OCI-LY3 (cell line): ENCODE measurements at regions not wholly inside any gene's neighbourhood (a gene's known extent, or its start where the extent isn't known, plus 50 kb on each side); places are given as distances from the start of the nearest gene placed in this dataset.

Source experiments
- H2AFZ ChIP-seq: fragments of 200-600, 300-600 bp; shearing (Covaris generic); 2 replicates; pipeline ENCODE4 v1.6.0; 2014; ENCODE audit warnings: antibody characterized with exemption, low read depth, low read length
- H3K27ac ChIP-seq: fragments of 200-600, 300-600 bp; sonication (generic); 2 replicates; pipeline ENCODE4 v1.5.1; 2014; ENCODE audit warnings: mild to moderate bottlenecking, low read length, moderate library complexity, mixed read lengths
- H3K27me3 ChIP-seq: fragments of 200-600, 300-600 bp; sonication (generic); 2 replicates; pipeline ENCODE4 v1.6.1; 2014; ENCODE audit warnings: low read depth, low read length, mixed read lengths
- H3K36me3 ChIP-seq: fragments of 200-600, 300-600 bp; sonication (generic); replicated peaks from 2 replicates; pipeline ENCODE3; 2014; ENCODE audit warnings: low read depth, low read length, mixed read lengths
- H3K4me1 ChIP-seq: fragments of 300-600, 200-600 bp; sonication (generic); 2 replicates; pipeline ENCODE4 v1.6.1; 2014; ENCODE audit warnings: low read length, mixed read lengths
- H3K4me2 ChIP-seq: fragments of 200-600, 300-600 bp; sonication (generic); 2 replicates; pipeline ENCODE4 v1.6.1; 2014; ENCODE audit warnings: low read length, mixed read lengths
- H3K4me3 ChIP-seq: fragments of 300-600, 200-600 bp; sonication (generic); 2 replicates; pipeline ENCODE4 v1.5.1; 2014; ENCODE audit warnings: antibody characterized with exemption, mild to moderate bottlenecking, low read length, moderate library complexity
- H3K79me2 ChIP-seq: fragments of 300-600, 200-600 bp; shearing (Covaris generic); 2 replicates; pipeline ENCODE4 v1.6.1; 2014; ENCODE audit warnings: mild to moderate bottlenecking, low read length, mixed read lengths
- H3K9ac ChIP-seq: fragments of 300-600, 200-600 bp; shearing (Covaris generic); 2 replicates; pipeline ENCODE4 v1.6.0; 2014; ENCODE audit warnings: mild to moderate bottlenecking, low read length, moderate library complexity
- H3K9me3 ChIP-seq: fragments of 200-600, 300-600 bp; shearing (Covaris generic); 2 replicates; pipeline ENCODE4 v1.6.1; 2014; ENCODE audit warnings: low read length, mixed read lengths; ENCODE audit not compliant: insufficient read depth
- H4K20me1 ChIP-seq: fragments of 200-600, 300-600 bp; sonication (generic); 2 replicates; pipeline ENCODE4 v1.6.1; 2016; ENCODE audit warnings: low read length, mixed read lengths; ENCODE audit not compliant: insufficient read depth
- EZH2phosphoT487 ChIP-seq: fragments of 200-600 bp; shearing (Covaris generic); IDR thresholded peaks from 2 replicates; pipeline ENCODE4 v1.6.1; 2018; ENCODE audit warnings: antibody characterized with exemption, mixed run types, low read depth
- TF ChIP-seq, protein P1 (sequence below): fragments of 200-600, 300-600 bp; sonication (generic); IDR thresholded peaks from 2 replicates; pipeline ENCODE4 v1.5.1; 2014; ENCODE audit warnings: antibody characterized with exemption, low read length, low read depth

DNA sequence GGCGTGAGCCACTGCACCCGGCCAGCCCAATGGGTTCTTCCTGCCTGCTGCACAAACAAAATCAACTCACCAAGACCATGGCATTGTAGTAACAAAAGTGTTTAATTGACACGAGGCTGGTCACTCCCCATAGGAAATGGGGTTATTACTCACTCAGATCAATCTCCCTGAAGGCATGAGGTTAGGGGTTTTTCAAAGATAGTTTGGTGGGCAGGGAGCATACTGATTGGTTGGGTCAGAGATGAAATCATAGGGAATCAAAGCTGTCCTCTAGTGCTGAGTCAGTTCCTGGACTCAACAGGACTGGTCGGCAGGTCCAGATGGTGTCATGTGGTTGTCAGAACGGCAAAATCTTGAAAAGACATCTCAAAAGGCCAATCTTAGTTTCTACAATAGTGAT lies 122.1 kb downstream of the TMEM17 start:
- Histone ChIP-seq H3K79me2 (no peaks in the 10 kb centered on the region), H3K4me2 (no peak overlapping the region), H3K27me3 (no peaks in the 10 kb centered on the region), H2AFZ (no peak overlapping the region), H3K4me3 (no peak overlapping the region), H3K27ac (no peak overlapping the region), H4K20me1 (no peaks in the 10 kb centered on the region), H3K4me1 (no peaks in the 10 kb centered on the region), H3K9ac (no peak overlapping the region), H3K9me3 (no peaks in the 10 kb centered on the region), H3K36me3 (no peaks in the 10 kb centered on the region)
- TF ChIP-seq, protein P1, sequence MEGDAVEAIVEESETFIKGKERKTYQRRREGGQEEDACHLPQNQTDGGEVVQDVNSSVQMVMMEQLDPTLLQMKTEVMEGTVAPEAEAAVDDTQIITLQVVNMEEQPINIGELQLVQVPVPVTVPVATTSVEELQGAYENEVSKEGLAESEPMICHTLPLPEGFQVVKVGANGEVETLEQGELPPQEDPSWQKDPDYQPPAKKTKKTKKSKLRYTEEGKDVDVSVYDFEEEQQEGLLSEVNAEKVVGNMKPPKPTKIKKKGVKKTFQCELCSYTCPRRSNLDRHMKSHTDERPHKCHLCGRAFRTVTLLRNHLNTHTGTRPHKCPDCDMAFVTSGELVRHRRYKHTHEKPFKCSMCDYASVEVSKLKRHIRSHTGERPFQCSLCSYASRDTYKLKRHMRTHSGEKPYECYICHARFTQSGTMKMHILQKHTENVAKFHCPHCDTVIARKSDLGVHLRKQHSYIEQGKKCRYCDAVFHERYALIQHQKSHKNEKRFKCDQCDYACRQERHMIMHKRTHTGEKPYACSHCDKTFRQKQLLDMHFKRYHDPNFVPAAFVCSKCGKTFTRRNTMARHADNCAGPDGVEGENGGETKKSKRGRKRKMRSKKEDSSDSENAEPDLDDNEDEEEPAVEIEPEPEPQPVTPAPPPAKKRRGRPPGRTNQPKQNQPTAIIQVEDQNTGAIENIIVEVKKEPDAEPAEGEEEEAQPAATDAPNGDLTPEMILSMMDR: no peak
- no peak for TF ChIP-seq EZH2phosphoT487

- Histone ChIP-seq H2AFZ (no peak overlapping the region), H3K36me3 (no peaks in the 10 kb centered on the region), H3K4me2 (no peak overlapping the region), H3K79me2 (no peaks in the 10 kb centered on the region), H3K9me3 (no peaks in the 10 kb centered on the region), H3K9ac (no peak overlapping the region), H3K27ac (no peak overlapping the region), H3K4me3 (no peak overlapping the region), H3K4me1 (no peaks in the 10 kb centered on the region), H4K20me1 (no peaks in the 10 kb centered on the region), H3K27me3 (no peaks in the 10 kb centered on the region)
- TF ChIP-seq, protein P1: no peak
- TF ChIP-seq EZH2phosphoT487: no peak
Measured at GRCh38 chr2:62382757-62383156, 123.2 kb downstream of the TMEM17 start.

- H3K27ac ChIP-seq: no peak overlapping the region
Measured at GRCh38 chr2:62382122-62382521, 123.9 kb downstream of the TMEM17 start.

DNA sequence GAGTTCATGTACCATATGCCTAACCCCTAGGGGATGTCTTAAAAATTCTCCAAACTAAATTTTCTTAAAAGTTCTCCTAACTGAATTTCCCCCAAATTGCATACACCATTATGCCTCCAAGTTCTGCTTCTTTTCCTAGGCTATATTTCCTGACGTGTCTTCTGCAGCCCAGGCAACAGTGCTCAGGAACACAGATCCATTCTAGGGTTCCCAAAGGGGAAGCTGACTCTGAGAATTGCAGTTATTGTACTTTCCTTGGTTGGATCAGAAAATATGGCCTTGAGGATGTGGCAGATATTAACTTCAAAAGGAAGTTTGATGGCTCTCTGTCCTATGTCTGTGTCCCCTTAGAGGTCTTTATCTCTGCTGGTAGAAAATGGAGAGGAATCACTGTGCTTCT lies 124.3 kb downstream of the TMEM17 start:
- no peaks in the 10 kb centered on the region for H3K9me3 ChIP-seq
- no peaks in the 10 kb centered on the region for H3K36me3 ChIP-seq
- H3K4me1 ChIP-seq: no peaks in the 10 kb centered on the region
- no peak overlapping the region for H3K4me3 ChIP-seq
- H3K27ac ChIP-seq: no peak overlapping the region
- H3K27me3 ChIP-seq: no peaks in the 10 kb centered on the region
- no peaks in the 10 kb centered on the region for H3K79me2 ChIP-seq
- TF ChIP-seq, protein P1: no peak
- no peak for TF ChIP-seq EZH2phosphoT487
- H4K20me1 ChIP-seq: no peaks in the 10 kb centered on the region
- no peak overlapping the region for H3K4me2 ChIP-seq
- no peak overlapping the region for H3K9ac ChIP-seq
- no peak overlapping the region for H2AFZ ChIP-seq

More at GRCh38 chr2:62382122-62382521, 123.9 kb downstream of the TMEM17 start:
- H3K4me2 ChIP-seq: no peak overlapping the region
- no peaks in the 10 kb centered on the region for H3K4me1 ChIP-seq
- no peaks in the 10 kb centered on the region for H3K36me3 ChIP-seq
- TF ChIP-seq, protein P1: no peak
- TF ChIP-seq EZH2phosphoT487: no peak
- no peaks in the 10 kb centered on the region for H3K27me3 ChIP-seq
- H4K20me1 ChIP-seq: no peaks in the 10 kb centered on the region
- H3K4me3 ChIP-seq: no peak overlapping the region
- H3K9ac ChIP-seq: no peak overlapping the region
- H3K9me3 ChIP-seq: no peaks in the 10 kb centered on the region
- H3K79me2 ChIP-seq: no peaks in the 10 kb centered on the region
- H2AFZ ChIP-seq: no peak overlapping the region
